Panc1 (cell line): ENCODE measurements at regions not wholly inside any gene's neighbourhood (a gene's known extent, or its start where the extent isn't known, plus 50 kb on each side); places are given as distances from the start of the nearest gene placed in this dataset.

ENCODE experiments used
- POLR2AphosphoS5 ChIP-seq: IDR thresholded peaks from 2 replicates; pipeline ENCODE4 v1.6.1; 2012; ENCODE audit warnings: mild to moderate bottlenecking, low read depth, low read length, moderate library complexity
- REST ChIP-seq, 2 experiments: IDR thresholded peaks; 2 replicates each; pipeline ENCODE4 v1.6.1; 2011 to 2012; ENCODE audit warnings: low read depth in 2 of 2, control low read depth in 1 of 2, low read length in 1 of 2, mild to moderate bottlenecking in 1 of 2, moderate library complexity in 1 of 2; ENCODE audit not compliant: insufficient read depth in 1 of 2
- SIN3A ChIP-seq: IDR thresholded peaks from 2 replicates; pipeline ENCODE4 v1.6.1; 2012; ENCODE audit warnings: low read depth, mild to moderate bottlenecking, low read length, moderate library complexity, borderline replicate concordance; ENCODE audit not compliant: insufficient read depth
- TCF7L2 ChIP-seq: IDR thresholded peaks from 2 replicates; pipeline ENCODE4 v1.6.1; 2011; ENCODE audit warnings: mild to moderate bottlenecking, low read depth, low read length, inconsistent platforms
- TF ChIP-seq, protein P1 (sequence below): fragments of 450-650 bp; IDR thresholded peaks from 2 replicates; pipeline ENCODE4 v1.5.1; 2017; ENCODE audit warnings: mild to moderate bottlenecking

- TF ChIP-seq, protein P1, sequence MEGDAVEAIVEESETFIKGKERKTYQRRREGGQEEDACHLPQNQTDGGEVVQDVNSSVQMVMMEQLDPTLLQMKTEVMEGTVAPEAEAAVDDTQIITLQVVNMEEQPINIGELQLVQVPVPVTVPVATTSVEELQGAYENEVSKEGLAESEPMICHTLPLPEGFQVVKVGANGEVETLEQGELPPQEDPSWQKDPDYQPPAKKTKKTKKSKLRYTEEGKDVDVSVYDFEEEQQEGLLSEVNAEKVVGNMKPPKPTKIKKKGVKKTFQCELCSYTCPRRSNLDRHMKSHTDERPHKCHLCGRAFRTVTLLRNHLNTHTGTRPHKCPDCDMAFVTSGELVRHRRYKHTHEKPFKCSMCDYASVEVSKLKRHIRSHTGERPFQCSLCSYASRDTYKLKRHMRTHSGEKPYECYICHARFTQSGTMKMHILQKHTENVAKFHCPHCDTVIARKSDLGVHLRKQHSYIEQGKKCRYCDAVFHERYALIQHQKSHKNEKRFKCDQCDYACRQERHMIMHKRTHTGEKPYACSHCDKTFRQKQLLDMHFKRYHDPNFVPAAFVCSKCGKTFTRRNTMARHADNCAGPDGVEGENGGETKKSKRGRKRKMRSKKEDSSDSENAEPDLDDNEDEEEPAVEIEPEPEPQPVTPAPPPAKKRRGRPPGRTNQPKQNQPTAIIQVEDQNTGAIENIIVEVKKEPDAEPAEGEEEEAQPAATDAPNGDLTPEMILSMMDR = no peak
- TF ChIP-seq POLR2AphosphoS5 (no peak), REST (IDR thresholded peaks at IDR 0.05; ENCODE audit: insufficient read depth in 1 of 2, low read depth in 2 of 2, low read length in 1 of 2) (no peak), SIN3A (no peak), TCF7L2 (no peak)
These were observed 178.9 kb downstream of the ACER2 start for GRCh38 chr9:19587678-19588077.
